HEK293 (cell line): ENCODE measurements at regions not wholly inside any gene's neighbourhood (a gene's known extent, or its start where the extent isn't known, plus 50 kb on each side); places are given as distances from the start of the nearest gene placed in this dataset.

ENCODE experiments used
- TF ChIP-seq, protein P1 (sequence below): fragments of 450-650 bp; formaldehyde crosslinking; IDR thresholded peaks from 2 replicates; pipeline ENCODE4 v1.5.1; 2016; ENCODE audit warnings: missing biosample characterization, missing genetic modification characterization
- TF ChIP-seq, protein P2 (sequence below): fragments of 450-650 bp; formaldehyde crosslinking; IDR thresholded peaks from 2 replicates; pipeline ENCODE4 v1.5.1; 2016; ENCODE audit warnings: missing biosample characterization, missing genetic modification characterization
- TF ChIP-seq, protein P3 (sequence below): fragments of 450-650 bp; formaldehyde crosslinking; IDR thresholded peaks from 2 replicates; pipeline ENCODE4 v1.5.1; 2016; ENCODE audit warnings: missing biosample characterization, missing genetic modification characterization

DNA sequence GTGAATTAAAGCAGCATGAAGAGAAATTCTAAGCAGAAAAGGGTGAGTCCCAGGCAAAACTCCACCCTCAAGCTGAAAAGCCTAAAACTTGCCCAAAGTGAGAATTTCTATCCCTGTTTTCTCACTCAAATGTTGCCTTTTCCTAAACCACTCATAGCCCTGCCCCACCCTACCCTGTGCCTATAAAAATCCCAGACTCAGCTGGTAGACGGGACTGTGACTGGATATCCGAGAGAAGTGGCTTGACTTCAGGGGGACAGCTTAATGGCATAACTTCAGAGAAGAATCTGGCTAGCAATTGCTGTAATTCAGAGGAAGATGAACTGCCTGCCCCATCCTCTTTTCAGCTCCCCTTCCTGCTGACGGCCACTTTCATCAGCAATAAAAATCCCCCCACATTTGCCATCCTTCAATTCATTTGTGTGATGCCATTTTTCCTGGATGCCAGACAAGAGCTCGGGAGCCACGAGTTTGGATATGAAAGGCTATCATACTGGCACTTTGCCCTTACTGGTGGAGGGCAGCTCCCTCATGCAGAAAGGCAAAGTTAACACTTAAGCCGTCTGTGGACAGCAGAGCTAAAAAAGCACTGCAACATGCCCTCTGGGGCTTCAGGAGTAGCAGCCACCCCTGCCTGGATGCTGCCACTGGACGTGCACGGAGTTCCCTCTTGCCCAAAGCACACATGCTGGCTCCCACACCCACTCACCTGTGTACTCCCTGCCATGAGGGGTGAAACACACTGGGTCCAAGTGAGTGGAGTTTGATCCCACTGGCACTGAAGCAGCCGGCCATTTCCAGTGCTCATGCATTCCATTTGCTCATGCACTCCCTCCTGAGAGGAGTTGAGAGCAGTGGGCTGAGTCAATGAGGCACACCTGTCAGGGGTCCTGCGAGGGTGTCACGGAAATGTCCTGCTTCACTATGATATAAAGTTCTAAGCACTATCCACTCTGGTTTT, 670.6 kb downstream of the PLOD2 start:
- TF ChIP-seq, protein P1, sequence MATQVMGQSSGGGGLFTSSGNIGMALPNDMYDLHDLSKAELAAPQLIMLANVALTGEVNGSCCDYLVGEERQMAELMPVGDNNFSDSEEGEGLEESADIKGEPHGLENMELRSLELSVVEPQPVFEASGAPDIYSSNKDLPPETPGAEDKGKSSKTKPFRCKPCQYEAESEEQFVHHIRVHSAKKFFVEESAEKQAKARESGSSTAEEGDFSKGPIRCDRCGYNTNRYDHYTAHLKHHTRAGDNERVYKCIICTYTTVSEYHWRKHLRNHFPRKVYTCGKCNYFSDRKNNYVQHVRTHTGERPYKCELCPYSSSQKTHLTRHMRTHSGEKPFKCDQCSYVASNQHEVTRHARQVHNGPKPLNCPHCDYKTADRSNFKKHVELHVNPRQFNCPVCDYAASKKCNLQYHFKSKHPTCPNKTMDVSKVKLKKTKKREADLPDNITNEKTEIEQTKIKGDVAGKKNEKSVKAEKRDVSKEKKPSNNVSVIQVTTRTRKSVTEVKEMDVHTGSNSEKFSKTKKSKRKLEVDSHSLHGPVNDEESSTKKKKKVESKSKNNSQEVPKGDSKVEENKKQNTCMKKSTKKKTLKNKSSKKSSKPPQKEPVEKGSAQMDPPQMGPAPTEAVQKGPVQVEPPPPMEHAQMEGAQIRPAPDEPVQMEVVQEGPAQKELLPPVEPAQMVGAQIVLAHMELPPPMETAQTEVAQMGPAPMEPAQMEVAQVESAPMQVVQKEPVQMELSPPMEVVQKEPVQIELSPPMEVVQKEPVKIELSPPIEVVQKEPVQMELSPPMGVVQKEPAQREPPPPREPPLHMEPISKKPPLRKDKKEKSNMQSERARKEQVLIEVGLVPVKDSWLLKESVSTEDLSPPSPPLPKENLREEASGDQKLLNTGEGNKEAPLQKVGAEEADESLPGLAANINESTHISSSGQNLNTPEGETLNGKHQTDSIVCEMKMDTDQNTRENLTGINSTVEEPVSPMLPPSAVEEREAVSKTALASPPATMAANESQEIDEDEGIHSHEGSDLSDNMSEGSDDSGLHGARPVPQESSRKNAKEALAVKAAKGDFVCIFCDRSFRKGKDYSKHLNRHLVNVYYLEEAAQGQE (tag by site-specific recombination): no peak
- TF ChIP-seq, protein P2, sequence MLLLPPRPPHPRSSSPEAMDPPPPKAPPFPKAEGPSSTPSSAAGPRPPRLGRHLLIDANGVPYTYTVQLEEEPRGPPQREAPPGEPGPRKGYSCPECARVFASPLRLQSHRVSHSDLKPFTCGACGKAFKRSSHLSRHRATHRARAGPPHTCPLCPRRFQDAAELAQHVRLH: no peak
- TF ChIP-seq, protein P3, sequence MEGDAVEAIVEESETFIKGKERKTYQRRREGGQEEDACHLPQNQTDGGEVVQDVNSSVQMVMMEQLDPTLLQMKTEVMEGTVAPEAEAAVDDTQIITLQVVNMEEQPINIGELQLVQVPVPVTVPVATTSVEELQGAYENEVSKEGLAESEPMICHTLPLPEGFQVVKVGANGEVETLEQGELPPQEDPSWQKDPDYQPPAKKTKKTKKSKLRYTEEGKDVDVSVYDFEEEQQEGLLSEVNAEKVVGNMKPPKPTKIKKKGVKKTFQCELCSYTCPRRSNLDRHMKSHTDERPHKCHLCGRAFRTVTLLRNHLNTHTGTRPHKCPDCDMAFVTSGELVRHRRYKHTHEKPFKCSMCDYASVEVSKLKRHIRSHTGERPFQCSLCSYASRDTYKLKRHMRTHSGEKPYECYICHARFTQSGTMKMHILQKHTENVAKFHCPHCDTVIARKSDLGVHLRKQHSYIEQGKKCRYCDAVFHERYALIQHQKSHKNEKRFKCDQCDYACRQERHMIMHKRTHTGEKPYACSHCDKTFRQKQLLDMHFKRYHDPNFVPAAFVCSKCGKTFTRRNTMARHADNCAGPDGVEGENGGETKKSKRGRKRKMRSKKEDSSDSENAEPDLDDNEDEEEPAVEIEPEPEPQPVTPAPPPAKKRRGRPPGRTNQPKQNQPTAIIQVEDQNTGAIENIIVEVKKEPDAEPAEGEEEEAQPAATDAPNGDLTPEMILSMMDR: no peak
